B cell (primary cell): ENCODE measurements at regions not wholly inside any gene's neighbourhood (a gene's known extent, or its start where the extent isn't known, plus 50 kb on each side); places are given as distances from the start of the nearest gene placed in this dataset.

Source experiments
- ATAC-seq: fragments of 200-7000 bp; cut with Tn5 transposase; one replicate; pipeline ENCODE4 v1.10.0; 2021; ENCODE audit warnings: low read depth, mild to moderate bottlenecking, moderate number of reproducible peaks, moderate library complexity
- CTCF ChIA-PET: fragments of 350-600 bp; sonication (Branson Sonifier 250); formaldehyde crosslinking; loops from one replicate; lab custom pipeline; 2021; ENCODE audit warnings: antibody characterized with exemption, inconsistent platforms; lab: Charles Lee
- POLR2A ChIA-PET: fragments of 350-600 bp; sonication (Branson Sonifier 250); formaldehyde crosslinking; loops from one replicate; lab custom pipeline; 2021; ENCODE audit warnings: antibody characterized with exemption; lab: Charles Lee
- DNase-seq: peaks from one replicate; pipeline ENCODE4 v3.0.0; 2013
- H2AFZ ChIP-seq: 2 replicates; pipeline ENCODE4 v1.6.1; 2012; ENCODE audit warnings: mild to moderate bottlenecking, low read depth, low read length; ENCODE audit not compliant: insufficient read depth, poor library complexity, severe bottlenecking
- H3K27ac ChIP-seq, 2 donors: 1 replicate in 1 of 2; 2 replicates in 1 of 2; pipeline ENCODE4 v1.5.1; 2012 to 2013; ENCODE audit warnings: low read length in 2 of 2, mild to moderate bottlenecking in 2 of 2, moderate library complexity in 1 of 2
- H3K27me3 ChIP-seq, 4 experiments: fragments of 200-600 bp in 1 of 4; sonication (generic) in 1 of 4; replicated peaks in 1 of 4; 1 replicate in 2 of 4; 2 replicates in 2 of 4; pipeline versions ENCODE4 v1.6.1 to v1.7.0; 2013 to 2016; ENCODE audit warnings: low read length in 3 of 4, mild to moderate bottlenecking in 2 of 4, mixed read lengths in 1 of 4, moderate library complexity in 1 of 4; ENCODE audit not compliant: insufficient read depth in 4 of 4, control insufficient read depth in 3 of 4; ENCODE audit errors: control extremely low read depth in 1 of 4
- H3K36me3 ChIP-seq, 2 experiments: replicated peaks in 1 of 2; 1 replicate in 1 of 2; 2 replicates in 1 of 2; pipeline versions ENCODE4 v1.6.1 to v1.7.1; 2013; ENCODE audit warnings: low read length in 1 of 2; ENCODE audit not compliant: insufficient read depth in 2 of 2, control insufficient read depth in 1 of 2; ENCODE audit errors: control extremely low read depth in 1 of 2, extremely low read depth in 1 of 2
- H3K4me1 ChIP-seq, 2 donors: fragments of 200-600 bp in 1 of 2; sonication (generic) in 1 of 2; 1 replicate in 1 of 2; 2 replicates in 1 of 2; pipeline versions ENCODE4 v1.5.1 to v1.6.1; 2013 to 2017; ENCODE audit warnings: low read length in 2 of 2; ENCODE audit not compliant: control insufficient read depth in 2 of 2, insufficient read depth in 2 of 2
- H3K4me2 ChIP-seq: replicated peaks from 2 replicates; pipeline ENCODE3; 2012; ENCODE audit warnings: mild to moderate bottlenecking, low read depth, low read length; ENCODE audit not compliant: poor library complexity, severe bottlenecking
- H3K4me3 ChIP-seq, 5 experiments: fragments of 200-600 bp in 1 of 5; sonication (generic) in 1 of 5; 1 replicate in 3 of 5; 2 replicates in 2 of 5; pipeline versions ENCODE4 v1.5.1 to v1.7.0; 2011 to 2016; ENCODE audit warnings: low read length in 4 of 5, mild to moderate bottlenecking in 4 of 5, low read depth in 2 of 5, control low read depth in 1 of 5, moderate library complexity in 1 of 5; ENCODE audit not compliant: insufficient read depth in 1 of 5; ENCODE audit errors: control extremely low read depth in 1 of 5, extremely low read depth in 1 of 5
- H3K79me2 ChIP-seq: fragments of 200-600 bp; sonication (generic); one replicate; pipeline ENCODE4 v1.6.0; 2016; ENCODE audit warnings: low read length; ENCODE audit not compliant: control insufficient read depth, insufficient read depth
- H3K9ac ChIP-seq: fragments of 200-600 bp; sonication (generic); 2 replicates; pipeline ENCODE4 v1.6.1; 2017; ENCODE audit warnings: mild to moderate bottlenecking, low read length, moderate library complexity
- H3K9me3 ChIP-seq, 3 donors: one replicate each; pipeline versions ENCODE4 v1.6.1 to v1.7.1; 2013; ENCODE audit warnings: low read length in 2 of 3; ENCODE audit not compliant: control insufficient read depth in 2 of 3, insufficient read depth in 1 of 3; ENCODE audit errors: control extremely low read depth in 1 of 3
- H4K20me1 ChIP-seq: 2 replicates; pipeline ENCODE4 v1.6.0; 2012; ENCODE audit warnings: mild to moderate bottlenecking, low read length; ENCODE audit not compliant: insufficient read depth, control insufficient read depth, poor library complexity, severe bottlenecking
- H3K27ac Mint-ChIP-seq: one replicate; pipeline ENCODE4 v1.8.0; 2021; ENCODE audit warnings: mixed read lengths
- H3K27me3 Mint-ChIP-seq: one replicate; pipeline ENCODE4 v1.8.0; 2021; ENCODE audit warnings: mixed read lengths
- H3K4me1 Mint-ChIP-seq: one replicate; pipeline ENCODE4 v1.8.0; 2021; ENCODE audit warnings: mixed read lengths
- H3K4me3 Mint-ChIP-seq: one replicate; pipeline ENCODE4 v1.8.0; 2021; ENCODE audit warnings: mixed read lengths
- H3K9me3 Mint-ChIP-seq: one replicate; pipeline ENCODE4 v1.8.0; 2022; ENCODE audit warnings: mixed read lengths; ENCODE audit not compliant: insufficient read depth
- EZH2 ChIP-seq: IDR thresholded peaks from 2 replicates; pipeline ENCODE4 v1.6.1; 2012; ENCODE audit warnings: borderline replicate concordance, low read depth, mild to moderate bottlenecking, moderate library complexity, low read length; ENCODE audit not compliant: insufficient read depth, poor library complexity, severe bottlenecking
- WGBS: methylation state at CpG from one replicate; pipeline ENCODE4 v1.1.5; 2013; ENCODE audit warnings: missing lambda C conversion rate; ENCODE audit not compliant: insufficient coverage; 5-methylcytosine and 5-hydroxymethylcytosine counted together
- intact Hi-C: fragments of 100-400 bp; cut with micrococcal nuclease; formaldehyde crosslinking; loops from one replicate; pipeline ENCODE4 v1.10.0; 2022
- TF ChIP-seq, protein P1 (sequence below): fragments of 200-600 bp; IDR thresholded peaks from one replicate; pipeline ENCODE4 v1.8.0; 2022; ENCODE audit warnings: antibody characterized with exemption, mild to moderate bottlenecking

DNA sequence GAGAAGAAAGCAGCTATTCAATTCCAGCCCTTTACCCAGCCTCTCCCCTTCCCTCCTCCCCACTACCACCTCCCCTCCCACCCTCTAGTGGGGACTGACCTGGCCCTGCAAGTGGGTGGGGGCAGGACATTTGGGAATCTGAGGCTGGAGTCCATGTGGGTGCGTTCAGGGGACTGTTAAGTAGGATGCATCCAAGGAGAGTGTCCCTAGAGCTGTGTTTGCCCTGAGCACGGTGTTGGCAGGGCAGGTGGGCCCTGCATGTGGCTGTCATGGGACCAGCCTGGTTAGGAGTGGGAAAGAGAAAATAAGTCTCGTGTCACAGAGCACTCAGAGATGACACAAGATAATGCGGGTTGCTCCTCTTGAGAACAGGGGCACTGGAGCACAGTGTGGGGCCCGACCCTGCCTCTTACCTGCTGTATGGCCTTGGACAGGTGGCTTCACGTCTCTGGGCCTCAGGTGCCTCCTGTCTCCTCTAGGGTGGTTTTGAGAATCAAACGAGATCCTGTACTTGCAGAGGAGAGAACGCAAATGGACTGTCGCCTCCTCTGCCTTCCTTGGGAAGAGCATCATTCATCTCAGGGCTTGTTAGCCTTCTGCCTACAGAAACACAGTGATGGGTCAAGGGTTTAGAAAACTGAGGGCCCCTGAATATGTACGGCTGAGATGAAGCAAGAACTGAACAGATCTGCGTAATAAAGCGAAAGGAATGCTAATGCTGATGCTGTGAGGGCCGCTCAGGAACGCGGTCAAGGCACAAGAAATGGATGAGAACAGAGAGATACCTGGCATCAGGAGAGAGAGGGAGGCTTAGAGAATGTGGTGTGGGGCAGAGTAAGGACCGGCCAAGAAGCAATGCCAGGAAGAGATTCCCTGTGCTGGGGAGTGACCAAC is 187.7 kb upstream of the HAAO start:
- ATAC-seq (no peak), DNase-seq (no peak)
- peaks cover 0 to 4% (median 0%) of the 10 kb centered on the region in 4 experiments for H3K27me3 ChIP-seq
- no peak overlapping the region for H3K9ac ChIP-seq
- peaks cover 23% of the 10 kb centered on the region in 2 donors for H3K4me1 ChIP-seq
- H3K36me3 ChIP-seq, result no peaks in the 10 kb centered on the region
- no peaks in the 10 kb centered on the region for H3K79me2 ChIP-seq
- ChIA-PET POLR2A (no interaction called here), CTCF (interaction anchor here (1.3 to 2.1 kb wide), 2 partner anchors 249 to 504 kb away, joined by 4 to 10 read pairs; no protein-coding TSS in a partner anchor)
- no peak overlapping the region for H3K27ac Mint-ChIP-seq
- no peaks in the 10 kb centered on the region for H4K20me1 ChIP-seq
- intact Hi-C loops, result no loop called here
- H3K9me3 Mint-ChIP-seq, result no peaks in the 10 kb centered on the region
- H3K4me1 Mint-ChIP-seq, result peaks cover 18% of the 10 kb centered on the region
- no peaks in the 10 kb centered on the region for H3K27me3 Mint-ChIP-seq
- H2AFZ ChIP-seq, result no peak overlapping the region
- no peak overlapping the region for H3K4me3 ChIP-seq
- H3K9me3 ChIP-seq, result no peaks in the 10 kb centered on the region
- H3K27ac ChIP-seq, result no peak overlapping the region
- WGBS, result 97% methylated on average over 12 of the region's 16 CpGs
- H3K4me3 Mint-ChIP-seq, result no peak overlapping the region
- no peak for TF ChIP-seq EZH2
- TF ChIP-seq, protein P1, sequence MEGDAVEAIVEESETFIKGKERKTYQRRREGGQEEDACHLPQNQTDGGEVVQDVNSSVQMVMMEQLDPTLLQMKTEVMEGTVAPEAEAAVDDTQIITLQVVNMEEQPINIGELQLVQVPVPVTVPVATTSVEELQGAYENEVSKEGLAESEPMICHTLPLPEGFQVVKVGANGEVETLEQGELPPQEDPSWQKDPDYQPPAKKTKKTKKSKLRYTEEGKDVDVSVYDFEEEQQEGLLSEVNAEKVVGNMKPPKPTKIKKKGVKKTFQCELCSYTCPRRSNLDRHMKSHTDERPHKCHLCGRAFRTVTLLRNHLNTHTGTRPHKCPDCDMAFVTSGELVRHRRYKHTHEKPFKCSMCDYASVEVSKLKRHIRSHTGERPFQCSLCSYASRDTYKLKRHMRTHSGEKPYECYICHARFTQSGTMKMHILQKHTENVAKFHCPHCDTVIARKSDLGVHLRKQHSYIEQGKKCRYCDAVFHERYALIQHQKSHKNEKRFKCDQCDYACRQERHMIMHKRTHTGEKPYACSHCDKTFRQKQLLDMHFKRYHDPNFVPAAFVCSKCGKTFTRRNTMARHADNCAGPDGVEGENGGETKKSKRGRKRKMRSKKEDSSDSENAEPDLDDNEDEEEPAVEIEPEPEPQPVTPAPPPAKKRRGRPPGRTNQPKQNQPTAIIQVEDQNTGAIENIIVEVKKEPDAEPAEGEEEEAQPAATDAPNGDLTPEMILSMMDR, result no peak
- no peak overlapping the region for H3K4me2 ChIP-seq

DNA sequence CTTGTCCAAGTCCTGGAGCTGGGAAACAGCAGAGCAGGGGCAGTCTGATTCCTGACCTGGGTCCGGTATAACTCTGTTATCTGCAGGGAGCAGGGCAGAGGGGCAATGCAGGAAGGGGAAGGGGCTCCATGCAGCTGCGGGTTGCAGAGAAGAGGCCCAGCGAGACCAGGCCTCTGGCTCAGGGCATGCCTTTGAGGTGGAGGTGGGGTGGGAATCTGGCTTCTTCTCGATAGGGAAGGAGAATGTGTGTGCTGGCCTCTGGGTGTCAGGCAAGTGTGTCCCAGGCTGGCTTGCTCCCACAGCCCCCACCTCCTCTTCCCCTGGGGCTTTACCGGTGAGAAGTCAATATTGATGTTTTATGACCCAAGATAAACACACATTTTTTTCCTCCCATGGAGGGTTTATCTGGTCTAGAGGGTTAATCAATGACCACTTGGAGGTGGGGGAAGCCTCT is 187.1 kb upstream of the HAAO start:
- no peak for TF ChIP-seq EZH2
- TF ChIP-seq, protein P1, result no peak
- Histone ChIP-seq H3K9ac (no peak overlapping the region), H3K79me2 (no peaks in the 10 kb centered on the region), H3K36me3 (no peaks in the 10 kb centered on the region), H3K27ac (no peak overlapping the region), H2AFZ (no peak overlapping the region), H3K27me3 (peaks cover 0 to 4% (median 0%) of the 10 kb centered on the region in 4 experiments), H3K4me1 (peaks cover 29 to 30% of the 10 kb centered on the region in 2 donors), H4K20me1 (no peaks in the 10 kb centered on the region), H3K4me3 (no peak overlapping the region), H3K9me3 (no peaks in the 10 kb centered on the region), H3K4me2 (no peak overlapping the region)
- ATAC-seq (no peak), DNase-seq (no peak)
- H3K4me3 Mint-ChIP-seq, result no peak overlapping the region
- no peaks in the 10 kb centered on the region for H3K27me3 Mint-ChIP-seq
- CTCF ChIA-PET, result interaction anchor here (0.8 to 2.1 kb wide), 3 partner anchors 150 to 562 kb away, joined by 3 to 10 read pairs (median 3); no protein-coding TSS in a partner anchor
- 80% methylated on average over 2 of the region's 5 CpGs for WGBS
- intact Hi-C loops, result no loop called here
- POLR2A ChIA-PET, result interaction anchor here (0.7 kb wide), 1 partner anchor 249 kb away, joined by 3 read pairs; no protein-coding TSS in a partner anchor
- H3K27ac Mint-ChIP-seq, result no peak overlapping the region
- no peaks in the 10 kb centered on the region for H3K9me3 Mint-ChIP-seq
- peaks cover 19% of the 10 kb centered on the region for H3K4me1 Mint-ChIP-seq
